ENCODE measurements at regions not wholly inside any gene's neighbourhood (a gene's known extent, or its start where the extent isn't known, plus 50 kb on each side); places are given as distances from the start of the nearest gene placed in this dataset.

- no peak for TF ChIP-seq CTCF (IDR thresholded peaks at IDR 0.05)
- TF ChIP-seq POLR2AphosphoS5 (IDR thresholded peaks at IDR 0.05), result no peak
These were observed 1860.6 kb upstream of the PIK3C3 start for GRCh38 chr18:40094441-40094840.
